ENCODE measurements at regions not wholly inside any gene's neighbourhood (a gene's known extent, or its start where the extent isn't known, plus 50 kb on each side); places are given as distances from the start of the nearest gene placed in this dataset.
"Not testable (repeated sequence)": the region's sequence is repeated elsewhere in the genome, so short reads cannot be mapped to it uniquely, and the experiment has no call there.

DNA sequence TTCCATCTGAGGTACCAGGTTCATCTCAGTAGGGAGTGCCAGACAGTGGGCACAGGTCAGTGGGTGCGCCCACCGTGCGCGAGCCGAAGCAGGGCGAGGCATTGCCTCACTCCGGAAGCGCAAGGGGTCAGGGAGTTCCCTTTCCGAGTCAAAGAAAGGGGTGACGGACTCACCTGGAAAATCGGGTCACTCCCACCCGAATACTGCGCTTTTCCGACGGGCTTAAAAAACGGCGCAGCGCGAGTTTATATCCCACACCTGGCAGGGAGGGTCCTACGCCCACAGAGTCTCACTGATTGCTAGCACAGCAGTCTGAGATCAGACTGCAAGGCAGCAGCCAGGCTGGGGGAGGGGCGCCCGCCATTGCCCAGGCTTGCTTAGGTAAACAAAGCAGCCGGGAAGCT lies 101.5 kb upstream of the POMZP3 start:
- TF ChIP-seq, protein P1, sequence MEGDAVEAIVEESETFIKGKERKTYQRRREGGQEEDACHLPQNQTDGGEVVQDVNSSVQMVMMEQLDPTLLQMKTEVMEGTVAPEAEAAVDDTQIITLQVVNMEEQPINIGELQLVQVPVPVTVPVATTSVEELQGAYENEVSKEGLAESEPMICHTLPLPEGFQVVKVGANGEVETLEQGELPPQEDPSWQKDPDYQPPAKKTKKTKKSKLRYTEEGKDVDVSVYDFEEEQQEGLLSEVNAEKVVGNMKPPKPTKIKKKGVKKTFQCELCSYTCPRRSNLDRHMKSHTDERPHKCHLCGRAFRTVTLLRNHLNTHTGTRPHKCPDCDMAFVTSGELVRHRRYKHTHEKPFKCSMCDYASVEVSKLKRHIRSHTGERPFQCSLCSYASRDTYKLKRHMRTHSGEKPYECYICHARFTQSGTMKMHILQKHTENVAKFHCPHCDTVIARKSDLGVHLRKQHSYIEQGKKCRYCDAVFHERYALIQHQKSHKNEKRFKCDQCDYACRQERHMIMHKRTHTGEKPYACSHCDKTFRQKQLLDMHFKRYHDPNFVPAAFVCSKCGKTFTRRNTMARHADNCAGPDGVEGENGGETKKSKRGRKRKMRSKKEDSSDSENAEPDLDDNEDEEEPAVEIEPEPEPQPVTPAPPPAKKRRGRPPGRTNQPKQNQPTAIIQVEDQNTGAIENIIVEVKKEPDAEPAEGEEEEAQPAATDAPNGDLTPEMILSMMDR (IDR thresholded peaks at IDR 0.05; ENCODE audit: low read depth, low read length, missing input control) = not testable (repeated sequence)
- TF ChIP-seq TAF1 (conservative IDR thresholded peaks at IDR 0.05); JUND (IDR thresholded peaks at IDR 0.05); YY1 (IDR thresholded peaks at IDR 0.05); RAD21 (IDR thresholded peaks at IDR 0.05); MAX (IDR thresholded peaks at IDR 0.05); HNF4G (IDR thresholded peaks at IDR 0.05): not testable (repeated sequence)
- TF ChIP-seq, protein P2, sequence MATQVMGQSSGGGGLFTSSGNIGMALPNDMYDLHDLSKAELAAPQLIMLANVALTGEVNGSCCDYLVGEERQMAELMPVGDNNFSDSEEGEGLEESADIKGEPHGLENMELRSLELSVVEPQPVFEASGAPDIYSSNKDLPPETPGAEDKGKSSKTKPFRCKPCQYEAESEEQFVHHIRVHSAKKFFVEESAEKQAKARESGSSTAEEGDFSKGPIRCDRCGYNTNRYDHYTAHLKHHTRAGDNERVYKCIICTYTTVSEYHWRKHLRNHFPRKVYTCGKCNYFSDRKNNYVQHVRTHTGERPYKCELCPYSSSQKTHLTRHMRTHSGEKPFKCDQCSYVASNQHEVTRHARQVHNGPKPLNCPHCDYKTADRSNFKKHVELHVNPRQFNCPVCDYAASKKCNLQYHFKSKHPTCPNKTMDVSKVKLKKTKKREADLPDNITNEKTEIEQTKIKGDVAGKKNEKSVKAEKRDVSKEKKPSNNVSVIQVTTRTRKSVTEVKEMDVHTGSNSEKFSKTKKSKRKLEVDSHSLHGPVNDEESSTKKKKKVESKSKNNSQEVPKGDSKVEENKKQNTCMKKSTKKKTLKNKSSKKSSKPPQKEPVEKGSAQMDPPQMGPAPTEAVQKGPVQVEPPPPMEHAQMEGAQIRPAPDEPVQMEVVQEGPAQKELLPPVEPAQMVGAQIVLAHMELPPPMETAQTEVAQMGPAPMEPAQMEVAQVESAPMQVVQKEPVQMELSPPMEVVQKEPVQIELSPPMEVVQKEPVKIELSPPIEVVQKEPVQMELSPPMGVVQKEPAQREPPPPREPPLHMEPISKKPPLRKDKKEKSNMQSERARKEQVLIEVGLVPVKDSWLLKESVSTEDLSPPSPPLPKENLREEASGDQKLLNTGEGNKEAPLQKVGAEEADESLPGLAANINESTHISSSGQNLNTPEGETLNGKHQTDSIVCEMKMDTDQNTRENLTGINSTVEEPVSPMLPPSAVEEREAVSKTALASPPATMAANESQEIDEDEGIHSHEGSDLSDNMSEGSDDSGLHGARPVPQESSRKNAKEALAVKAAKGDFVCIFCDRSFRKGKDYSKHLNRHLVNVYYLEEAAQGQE (IDR thresholded peaks at IDR 0.05) = not testable (repeated sequence)
